HG03095 (cell line): ENCODE measurements at regions not wholly inside any gene's neighbourhood (a gene's known extent, or its start where the extent isn't known, plus 50 kb on each side); places are given as distances from the start of the nearest gene placed in this dataset.
"Not testable (repeated sequence)": the region's sequence is repeated elsewhere in the genome, so short reads cannot be mapped to it uniquely, and the experiment has no call there.

Source experiments
- ATAC-seq: cut with Tn5 transposase; IDR thresholded peaks from one replicate; pipeline ENCODE4 v1.9.1; 2021; ENCODE audit warnings: moderate library complexity; ENCODE audit not compliant: unreplicated experiment

- no peak for ATAC-seq
These were observed 85.2 kb upstream of the GRAMD1B start for GRCh38 chr11:123344790-123345357.

GRCh38 chr11:123344188-123344587 is 85.9 kb upstream of the GRAMD1B start:
- not testable (repeated sequence) for ATAC-seq

GRCh38 chr11:123338997-123339752 is 90.9 kb upstream of the GRAMD1B start:
- no peak for ATAC-seq

GRCh38 chr11:123338266-123338800 is 91.7 kb upstream of the GRAMD1B start:
- no peak for ATAC-seq

- ATAC-seq: no peak
These were observed 95.1 kb upstream of the GRAMD1B start for GRCh38 chr11:123334925-123335324.

GRCh38 chr11:123332577-123332976 is 97.5 kb upstream of the GRAMD1B start:
- not testable (repeated sequence) for ATAC-seq

GRCh38 chr11:123330948-123331347 is 99.1 kb upstream of the GRAMD1B start:
- ATAC-seq: no peak

GRCh38 chr11:123330471-123330870 is 99.6 kb upstream of the GRAMD1B start:
- ATAC-seq: no peak

GRCh38 chr11:123330071-123330470 is 100.0 kb upstream of the GRAMD1B start:
- no peak for ATAC-seq

GRCh38 chr11:123328281-123328867 is 101.7 kb upstream of the GRAMD1B start:
- no peak for ATAC-seq

- no peak for ATAC-seq
These were observed 104.5 kb upstream of the GRAMD1B start for GRCh38 chr11:123325533-123325932.

GRCh38 chr11:123323568-123323967 is 106.5 kb upstream of the GRAMD1B start:
- ATAC-seq: no peak

GRCh38 chr11:123321636-123322035 is 108.4 kb upstream of the GRAMD1B start:
- no peak for ATAC-seq

GRCh38 chr11:123318623-123319022 is 111.4 kb upstream of the GRAMD1B start:
- no peak for ATAC-seq

- not testable (repeated sequence) for ATAC-seq
These were observed 111.9 kb upstream of the GRAMD1B start for GRCh38 chr11:123318132-123318531.

GRCh38 chr11:123316003-123316402 is 114.1 kb upstream of the GRAMD1B start:
- no peak for ATAC-seq

GRCh38 chr11:123314972-123315371 is 115.1 kb upstream of the GRAMD1B start:
- no peak for ATAC-seq

- no peak for ATAC-seq
These were observed 116.8 kb upstream of the GRAMD1B start for GRCh38 chr11:123313262-123313661.

- ATAC-seq: no peak
These were observed 113.0 kb upstream of the CLMP start for GRCh38 chr11:123308077-123308476.

- no peak for ATAC-seq
These were observed 112.2 kb upstream of the CLMP start for GRCh38 chr11:123307276-123307675.

- no peak for ATAC-seq
These were observed 111.5 kb upstream of the CLMP start for GRCh38 chr11:123306531-123306930.
